Hepatocyte (in vitro differentiated cells): ENCODE measurements at regions not wholly inside any gene's neighbourhood (a gene's known extent, or its start where the extent isn't known, plus 50 kb on each side); places are given as distances from the start of the nearest gene placed in this dataset.

Experiments
- DNase-seq: peaks from one replicate; pipeline ENCODE4 v3.0.0-alpha.2; 2016; ENCODE audit warnings: low spot score
- H2AFZ ChIP-seq: fragments of 200-600 bp; sonication (generic); 2 replicates; pipeline ENCODE4 v1.6.0; 2016; ENCODE audit warnings: antibody characterized with exemption, mild to moderate bottlenecking
- H3K27ac ChIP-seq: fragments of 200-600 bp; sonication (generic); 2 replicates; pipeline ENCODE4 v1.5.1; 2016; ENCODE audit warnings: mild to moderate bottlenecking
- H3K27me3 ChIP-seq: fragments of 200-600 bp; sonication (generic); 2 replicates; pipeline ENCODE4 v1.6.1; 2016
- H3K36me3 ChIP-seq: fragments of 200-600 bp; sonication (generic); replicated peaks from 2 replicates; pipeline ENCODE4 v1.5.1; 2016; ENCODE audit warnings: low read depth; ENCODE audit not compliant: insufficient read depth
- H3K4me1 ChIP-seq: fragments of 200-600 bp; sonication (generic); 2 replicates; pipeline ENCODE4 v1.5.1; 2016; ENCODE audit warnings: mild to moderate bottlenecking, moderate library complexity; ENCODE audit not compliant: insufficient read depth
- H3K4me2 ChIP-seq: fragments of 200-600 bp; sonication (generic); 2 replicates; pipeline ENCODE4 v1.6.0; 2016
- H3K4me3 ChIP-seq: fragments of 200-600 bp; sonication (generic); 2 replicates; pipeline ENCODE4 v1.5.1; 2016; ENCODE audit warnings: mild to moderate bottlenecking
- H3K79me2 ChIP-seq: fragments of 200-600 bp; sonication (generic); 2 replicates; pipeline ENCODE4 v1.6.0; 2017; ENCODE audit warnings: mild to moderate bottlenecking
- H3K9me2 ChIP-seq: fragments of 200-600 bp; sonication (generic); replicated peaks from 2 replicates; pipeline ENCODE4 v1.6.0; 2017; ENCODE audit warnings: mild to moderate bottlenecking; ENCODE audit not compliant: insufficient read depth
- H3K9me3 ChIP-seq: fragments of 200-600 bp; sonication (generic); 2 replicates; pipeline ENCODE4 v1.5.1; 2016; ENCODE audit warnings: low read depth, mild to moderate bottlenecking
- H4K20me1 ChIP-seq: fragments of 200-600 bp; sonication (generic); 2 replicates; pipeline ENCODE4 v1.6.0; 2016; ENCODE audit warnings: mild to moderate bottlenecking; ENCODE audit not compliant: insufficient read depth, poor library complexity, severe bottlenecking
- CTCF ChIP-seq: fragments of 200-600 bp; sonication (generic); IDR thresholded peaks from 2 replicates; pipeline ENCODE4 v1.5.1; 2016; ENCODE audit warnings: antibody characterized with exemption, mild to moderate bottlenecking; ENCODE audit not compliant: poor library complexity
- EZH2 ChIP-seq: fragments of 200-600 bp; sonication (generic); IDR thresholded peaks from 2 replicates; pipeline ENCODE4 v1.6.1; 2016; ENCODE audit warnings: antibody characterized with exemption, mild to moderate bottlenecking, borderline replicate concordance
- EZH2phosphoT487 ChIP-seq: fragments of 200-600 bp; sonication (generic); IDR thresholded peaks from one replicate; pipeline ENCODE4 v1.6.1; 2018; ENCODE audit warnings: antibody characterized with exemption, mild to moderate bottlenecking, low read depth, moderate library complexity; ENCODE audit not compliant: unreplicated experiment, severe bottlenecking
- WGBS: methylation state at CpG from one replicate; pipeline ENCODE4 v1.1.6; 2016; ENCODE audit warnings: low lambda C conversion rate; ENCODE audit errors: missing lambda C conversion rate; 5-methylcytosine and 5-hydroxymethylcytosine counted together

- Histone ChIP-seq H3K9me3 (no peaks in the 10 kb centered on the region), H3K36me3 (no peaks in the 10 kb centered on the region), H3K9me2 (no peaks in the 10 kb centered on the region), H3K27me3 (no peaks in the 10 kb centered on the region), H3K27ac (no peak overlapping the region), H3K79me2 (no peaks in the 10 kb centered on the region), H3K4me2 (no peak overlapping the region), H3K4me1 (no peaks in the 10 kb centered on the region), H4K20me1 (no peaks in the 10 kb centered on the region), H3K4me3 (no peak overlapping the region), H2AFZ (no peak overlapping the region)
- WGBS: 31% methylated on average over 2 of the region's 2 CpGs
- no peak for TF ChIP-seq EZH2
- no peak for TF ChIP-seq CTCF
- no peak for TF ChIP-seq EZH2phosphoT487
- DNase-seq: no peak
Observed at GRCh38 chr1:164337394-164337793, 221.6 kb upstream of the PBX1 start.

DNA sequence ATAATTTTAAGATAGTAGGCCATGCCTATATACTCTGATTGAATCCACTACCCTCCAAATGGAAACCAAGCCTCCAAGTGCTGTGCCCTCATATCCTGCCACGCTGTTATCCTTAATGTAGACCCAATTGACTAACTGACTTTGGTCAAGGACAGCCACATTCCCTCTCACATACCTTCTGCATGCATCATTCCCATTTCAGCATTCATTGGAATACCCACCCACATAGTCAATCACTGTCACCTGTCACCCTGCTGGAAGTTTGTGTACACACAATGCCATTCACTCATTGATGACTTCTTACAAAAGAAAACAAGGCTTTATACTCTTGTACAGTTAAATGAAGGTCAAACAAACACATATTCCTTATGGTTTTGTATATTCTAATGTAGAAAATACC, 221.1 kb upstream of the PBX1 start:
- no peaks in the 10 kb centered on the region for H3K9me3 ChIP-seq
- H3K36me3 ChIP-seq: no peaks in the 10 kb centered on the region
- no peak overlapping the region for H2AFZ ChIP-seq
- H4K20me1 ChIP-seq: no peaks in the 10 kb centered on the region
- H3K27ac ChIP-seq: no peak overlapping the region
- H3K4me2 ChIP-seq: no peak overlapping the region
- peak; percentile 17 for DNase-seq
- WGBS: 85% methylated on average over 1 of the region's 1 CpG
- H3K27me3 ChIP-seq: no peaks in the 10 kb centered on the region
- TF ChIP-seq EZH2 (no peak), CTCF (no peak), EZH2phosphoT487 (no peak)
- H3K9me2 ChIP-seq: no peaks in the 10 kb centered on the region
- H3K4me3 ChIP-seq: no peak overlapping the region
- no peaks in the 10 kb centered on the region for H3K79me2 ChIP-seq
- H3K4me1 ChIP-seq: no peaks in the 10 kb centered on the region

GRCh38 chr1:164343189-164343588, 215.8 kb upstream of the PBX1 start:
- WGBS: 100% methylated on average over 2 of the region's 2 CpGs
- no peaks in the 10 kb centered on the region for H3K4me1 ChIP-seq
- no peaks in the 10 kb centered on the region for H3K27me3 ChIP-seq
- H3K79me2 ChIP-seq: no peaks in the 10 kb centered on the region
- no peaks in the 10 kb centered on the region for H3K36me3 ChIP-seq
- no peak for DNase-seq
- H3K4me2 ChIP-seq: no peak overlapping the region
- H3K4me3 ChIP-seq: no peak overlapping the region
- TF ChIP-seq EZH2: no peak
- TF ChIP-seq EZH2phosphoT487: no peak
- no peak for TF ChIP-seq CTCF
- no peak overlapping the region for H3K27ac ChIP-seq
- no peaks in the 10 kb centered on the region for H3K9me2 ChIP-seq
- H4K20me1 ChIP-seq: no peaks in the 10 kb centered on the region
- H3K9me3 ChIP-seq: no peaks in the 10 kb centered on the region
- H2AFZ ChIP-seq: no peak overlapping the region

- Histone ChIP-seq H3K27ac (no peak overlapping the region), H3K9me2 (no peaks in the 10 kb centered on the region), H3K79me2 (no peaks in the 10 kb centered on the region), H3K4me2 (no peak overlapping the region), H3K27me3 (no peaks in the 10 kb centered on the region), H2AFZ (no peak overlapping the region), H4K20me1 (no peaks in the 10 kb centered on the region), H3K9me3 (peaks cover 10% of the 10 kb centered on the region), H3K4me3 (no peak overlapping the region), H3K36me3 (no peaks in the 10 kb centered on the region), H3K4me1 (no peaks in the 10 kb centered on the region)
- DNase-seq: no peak
- WGBS: 98% methylated on average over 2 of the region's 2 CpGs
- TF ChIP-seq EZH2phosphoT487: no peak
- TF ChIP-seq EZH2: no peak
- no peak for TF ChIP-seq CTCF
Observed at GRCh38 chr1:164347980-164348379, 211.0 kb upstream of the PBX1 start.
